ENCODE measurements at regions not wholly inside any gene's neighbourhood (a gene's known extent, or its start where the extent isn't known, plus 50 kb on each side); places are given as distances from the start of the nearest gene placed in this dataset.

GRCh38 chr7:57398548-57398947 lies 51.4 kb upstream of the ZNF716 start:
- TF ChIP-seq CTCF (IDR thresholded peaks at IDR 0.05) (no peak), ZFX (IDR thresholded peaks at IDR 0.05; ENCODE audit: borderline replicate concordance) (no peak)
